ENCODE measurements at regions not wholly inside any gene's neighbourhood (a gene's known extent, or its start where the extent isn't known, plus 50 kb on each side); places are given as distances from the start of the nearest gene placed in this dataset.

DNA sequence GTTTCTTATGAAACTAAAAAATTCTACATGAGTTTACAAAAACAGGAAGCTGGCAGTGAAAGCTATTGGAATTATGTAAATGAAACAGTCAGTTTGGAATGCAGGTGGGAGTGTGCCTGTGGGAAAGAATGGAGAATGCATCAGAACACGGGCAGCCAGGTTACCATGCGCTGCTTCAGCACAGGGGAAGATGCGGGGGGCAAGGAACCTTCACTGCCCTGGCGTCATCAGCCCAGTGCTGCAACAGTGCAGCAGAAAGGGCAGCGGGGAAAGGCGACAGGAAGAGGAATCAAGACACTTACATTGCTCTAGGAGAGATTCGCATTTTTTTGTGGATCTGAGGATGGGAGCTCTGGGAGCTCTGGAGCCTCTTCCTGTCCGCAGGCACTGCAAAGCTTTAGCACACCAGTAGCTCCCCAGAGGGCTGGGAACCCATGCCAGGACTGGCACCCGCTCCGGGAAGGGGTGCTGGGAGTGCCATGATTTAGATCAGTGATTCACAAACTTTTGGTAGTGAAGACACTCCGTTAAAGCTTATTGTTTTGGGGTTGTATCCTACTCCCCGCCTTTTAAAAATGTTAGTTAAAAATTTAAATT, 64.1 kb upstream of the WDR26 start:
- Histone ChIP-seq H3K36me3 (ENCODE audit: control insufficient read depth in 1 of 2, insufficient read depth in 2 of 2, low read length in 2 of 2) (no peaks in the 10 kb centered on the region), H3K4me3 (replicated peaks in 1 of 2; ENCODE audit: low read depth in 1 of 2, low read length in 2 of 2) (peak overlapping the region in 1 of 2 experiments; percentile 35; a peak in 2 of 4 replicates), H3K9me3 (ENCODE audit: control insufficient read depth in 1 of 2, insufficient read depth in 1 of 2, low read depth in 1 of 2, low read length in 2 of 2) (no peaks in the 10 kb centered on the region), H4K20me1 (ENCODE audit: insufficient read depth) (no peaks in the 10 kb centered on the region), H2AFZ (ENCODE audit: low read depth, low read length, poor library complexity, severe bottlenecking) (peak overlapping the region; percentile 87), H3K27me3 (ENCODE audit: insufficient read depth, low read length) (no peaks in the 10 kb centered on the region), H3K9me2 (ENCODE audit: insufficient read depth) (no peaks in the 10 kb centered on the region), H3K9ac (ENCODE audit: low read length) (peak overlapping the region; percentile 27), H3K4me1 (ENCODE audit: control insufficient read depth in 1 of 2, insufficient read depth in 2 of 2, low read length in 2 of 2) (peaks cover 25 to 40% of the 10 kb centered on the region in 2 experiments), H3K4me2 (ENCODE audit: low read length) (peak overlapping the region; percentile 70), H3K79me2 (ENCODE audit: insufficient read depth, low read length) (no peaks in the 10 kb centered on the region), H3K27ac (ENCODE audit: low read depth, low read length) (peak overlapping the region; percentile 66; the same call in 1 of the 2 replicates)
- ChIA-PET RAD21 (ENCODE audit: low non-redundant PET in 1 of 2, low total read pairs in 2 of 2, uncharacterized antibody in 2 of 2, unreplicated experiment in 2 of 2) (no interaction called here), POLR2A (interaction anchor here (0.8 kb wide), 1 partner anchor 8 kb away, joined by 3 read pairs; no protein-coding TSS in a partner anchor), CTCF (interaction anchor here (1.0 to 1.4 kb wide), 4 partner anchors 14 to 424 kb away, joined by 3 to 7 read pairs (median 4); no protein-coding TSS in a partner anchor)
- intact Hi-C loops (cut with micrococcal nuclease): no loop called here
- no peak; the same call in 1 of the 2 replicates for ATAC-seq
- no peak for TF ChIP-seq TCF7L2 (IDR thresholded peaks at IDR 0.05; ENCODE audit: borderline replicate concordance, extremely low read depth, insufficient read depth, insufficient read length)
- TF ChIP-seq, protein P1, sequence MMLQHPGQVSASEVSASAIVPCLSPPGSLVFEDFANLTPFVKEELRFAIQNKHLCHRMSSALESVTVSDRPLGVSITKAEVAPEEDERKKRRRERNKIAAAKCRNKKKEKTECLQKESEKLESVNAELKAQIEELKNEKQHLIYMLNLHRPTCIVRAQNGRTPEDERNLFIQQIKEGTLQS (IDR thresholded peaks at IDR 0.05): no peak
- TF ChIP-seq, protein P2, sequence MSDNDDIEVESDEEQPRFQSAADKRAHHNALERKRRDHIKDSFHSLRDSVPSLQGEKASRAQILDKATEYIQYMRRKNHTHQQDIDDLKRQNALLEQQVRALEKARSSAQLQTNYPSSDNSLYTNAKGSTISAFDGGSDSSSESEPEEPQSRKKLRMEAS (IDR thresholded peaks at IDR 0.05): 0 out of 2 replicates have a peak, but pooled peaks have one; percentile 14
- no peak for TF ChIP-seq POLR2A (IDR thresholded peaks at IDR 0.05; ENCODE audit: borderline replicate concordance, extremely low read depth, insufficient read depth, insufficient read length)
- TF ChIP-seq POLR2AphosphoS5 (IDR thresholded peaks at IDR 0.05; ENCODE audit: low read depth, low read length): no peak
- no peak for TF ChIP-seq FOSL1 (IDR thresholded peaks at IDR 0.05; ENCODE audit: low read depth)
- no TSS peak for BruUV-seq (replicated peaks)
- DNase-seq (ENCODE audit: low read depth, low spot score): no peak

DNA sequence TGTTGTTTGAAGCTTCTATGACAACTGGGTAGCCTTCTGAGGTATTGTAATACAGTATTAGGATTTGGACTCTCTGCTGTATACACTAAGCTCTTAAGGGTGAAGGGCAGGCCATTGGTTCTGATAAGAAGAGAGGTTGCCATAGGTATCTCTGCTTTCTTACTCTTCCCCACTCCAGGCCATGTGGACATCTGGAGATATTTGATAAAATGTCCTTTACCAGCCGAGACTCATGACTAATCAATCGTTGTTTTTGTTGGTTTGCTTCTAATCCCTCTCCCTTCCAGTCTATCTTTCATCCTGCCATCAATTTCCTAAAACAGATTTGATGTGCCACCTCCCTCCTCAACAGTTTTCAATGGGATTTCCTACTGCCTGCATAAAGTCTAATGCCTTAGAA, 64.6 kb upstream of the WDR26 start:
- H3K4me1 ChIP-seq (ENCODE audit: control insufficient read depth in 1 of 2, insufficient read depth in 2 of 2, low read length in 2 of 2): peaks cover 26 to 45% of the 10 kb centered on the region in 2 experiments
- H3K4me2 ChIP-seq (ENCODE audit: low read length): peak overlapping the region; percentile 70; the same call in 1 of the 2 replicates
- H4K20me1 ChIP-seq (ENCODE audit: insufficient read depth): no peaks in the 10 kb centered on the region
- intact Hi-C loops (cut with micrococcal nuclease): no loop called here
- no peak overlapping the region for H3K4me3 ChIP-seq (replicated peaks in 1 of 2; ENCODE audit: low read depth in 1 of 2, low read length in 2 of 2)
- H3K9me3 ChIP-seq (ENCODE audit: control insufficient read depth in 1 of 2, insufficient read depth in 1 of 2, low read depth in 1 of 2, low read length in 2 of 2): no peaks in the 10 kb centered on the region
- no peaks in the 10 kb centered on the region for H3K36me3 ChIP-seq (ENCODE audit: control insufficient read depth in 1 of 2, insufficient read depth in 2 of 2, low read length in 2 of 2)
- no peak for DNase-seq (ENCODE audit: low read depth, low spot score)
- no peaks in the 10 kb centered on the region for H3K79me2 ChIP-seq (ENCODE audit: insufficient read depth, low read length)
- ChIA-PET POLR2A (no interaction called here), RAD21 (ENCODE audit: low non-redundant PET in 1 of 2, low total read pairs in 2 of 2, uncharacterized antibody in 2 of 2, unreplicated experiment in 2 of 2) (no interaction called here), CTCF (interaction anchor here (1.0 to 1.4 kb wide), 3 partner anchors 14 to 423 kb away, joined by 3 to 7 read pairs (median 4); no protein-coding TSS in a partner anchor)
- peak overlapping the region; percentile 27; the same call in 1 of the 2 replicates for H3K9ac ChIP-seq (ENCODE audit: low read length)
- H2AFZ ChIP-seq (ENCODE audit: low read depth, low read length, poor library complexity, severe bottlenecking): no peak overlapping the region
- H3K9me2 ChIP-seq (ENCODE audit: insufficient read depth): no peaks in the 10 kb centered on the region
- no peak for ATAC-seq
- H3K27ac ChIP-seq (ENCODE audit: low read depth, low read length): no peak overlapping the region
- H3K27me3 ChIP-seq (ENCODE audit: insufficient read depth, low read length): no peaks in the 10 kb centered on the region
- BruUV-seq (replicated peaks): no TSS peak
- no peak for TF ChIP-seq YY1 (IDR thresholded peaks at IDR 0.05; ENCODE audit: extremely low read depth, insufficient replicate concordance, low read depth, low read length)
- no peak for TF ChIP-seq CEBPB (IDR thresholded peaks at IDR 0.05; ENCODE audit: low read depth)
- TF ChIP-seq ELF1 (IDR thresholded peaks at IDR 0.05; ENCODE audit: borderline replicate concordance, low read depth): no peak
- TF ChIP-seq EGR1 (IDR thresholded peaks at IDR 0.05; ENCODE audit: low read depth): no peak
- TF ChIP-seq EZH2phosphoT487 (IDR thresholded peaks at IDR 0.05; ENCODE audit: borderline replicate concordance): no peak
- TF ChIP-seq CBX3 (IDR thresholded peaks at IDR 0.05; ENCODE audit: low read depth): no peak
- TF ChIP-seq, protein P3, sequence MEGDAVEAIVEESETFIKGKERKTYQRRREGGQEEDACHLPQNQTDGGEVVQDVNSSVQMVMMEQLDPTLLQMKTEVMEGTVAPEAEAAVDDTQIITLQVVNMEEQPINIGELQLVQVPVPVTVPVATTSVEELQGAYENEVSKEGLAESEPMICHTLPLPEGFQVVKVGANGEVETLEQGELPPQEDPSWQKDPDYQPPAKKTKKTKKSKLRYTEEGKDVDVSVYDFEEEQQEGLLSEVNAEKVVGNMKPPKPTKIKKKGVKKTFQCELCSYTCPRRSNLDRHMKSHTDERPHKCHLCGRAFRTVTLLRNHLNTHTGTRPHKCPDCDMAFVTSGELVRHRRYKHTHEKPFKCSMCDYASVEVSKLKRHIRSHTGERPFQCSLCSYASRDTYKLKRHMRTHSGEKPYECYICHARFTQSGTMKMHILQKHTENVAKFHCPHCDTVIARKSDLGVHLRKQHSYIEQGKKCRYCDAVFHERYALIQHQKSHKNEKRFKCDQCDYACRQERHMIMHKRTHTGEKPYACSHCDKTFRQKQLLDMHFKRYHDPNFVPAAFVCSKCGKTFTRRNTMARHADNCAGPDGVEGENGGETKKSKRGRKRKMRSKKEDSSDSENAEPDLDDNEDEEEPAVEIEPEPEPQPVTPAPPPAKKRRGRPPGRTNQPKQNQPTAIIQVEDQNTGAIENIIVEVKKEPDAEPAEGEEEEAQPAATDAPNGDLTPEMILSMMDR (IDR thresholded peaks at IDR 0.05 in 2 of 3, conservative IDR thresholded peaks at IDR 0.05 in 1 of 3; ENCODE audit: borderline replicate concordance in 1 of 3, insufficient read depth in 1 of 3, low read depth in 2 of 3, low read length in 2 of 3): no peak
- no peak for TF ChIP-seq RAD21 (IDR thresholded peaks at IDR 0.05; ENCODE audit: low read depth)
- TF ChIP-seq, protein P4, sequence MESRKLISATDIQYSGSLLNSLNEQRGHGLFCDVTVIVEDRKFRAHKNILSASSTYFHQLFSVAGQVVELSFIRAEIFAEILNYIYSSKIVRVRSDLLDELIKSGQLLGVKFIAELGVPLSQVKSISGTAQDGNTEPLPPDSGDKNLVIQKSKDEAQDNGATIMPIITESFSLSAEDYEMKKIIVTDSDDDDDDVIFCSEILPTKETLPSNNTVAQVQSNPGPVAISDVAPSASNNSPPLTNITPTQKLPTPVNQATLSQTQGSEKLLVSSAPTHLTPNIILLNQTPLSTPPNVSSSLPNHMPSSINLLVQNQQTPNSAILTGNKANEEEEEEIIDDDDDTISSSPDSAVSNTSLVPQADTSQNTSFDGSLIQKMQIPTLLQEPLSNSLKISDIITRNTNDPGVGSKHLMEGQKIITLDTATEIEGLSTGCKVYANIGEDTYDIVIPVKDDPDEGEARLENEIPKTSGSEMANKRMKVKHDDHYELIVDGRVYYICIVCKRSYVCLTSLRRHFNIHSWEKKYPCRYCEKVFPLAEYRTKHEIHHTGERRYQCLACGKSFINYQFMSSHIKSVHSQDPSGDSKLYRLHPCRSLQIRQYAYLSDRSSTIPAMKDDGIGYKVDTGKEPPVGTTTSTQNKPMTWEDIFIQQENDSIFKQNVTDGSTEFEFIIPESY (IDR thresholded peaks at IDR 0.05; ENCODE audit: extremely low read depth, insufficient replicate concordance, low read length): no peak
- TF ChIP-seq ZNF274 (IDR thresholded peaks at IDR 0.05; ENCODE audit: low read depth, low read length): no peak
